Spleen (tissue), 11 donors: ENCODE measurements at regions not wholly inside any gene's neighbourhood (a gene's known extent, or its start where the extent isn't known, plus 50 kb on each side); places are given as distances from the start of the nearest gene placed in this dataset.

Experiments used
- DNase-seq: peaks from one replicate; pipeline ENCODE4 v3.0.0-alpha.2; 2020
- H3K27ac ChIP-seq, 8 donors: fragments of 200-600 bp; sonication (generic) in 7 of 8; 1 replicate in 4 of 8; 2 replicates in 4 of 8; pipeline versions ENCODE4 v1.5.0 to v1.8.0; 2016 to 2021; ENCODE audit warnings: inconsistent platforms in 4 of 8, mild to moderate bottlenecking in 4 of 8, moderate library complexity in 1 of 8
- H3K27me3 ChIP-seq, 7 donors: fragments of 200-600 bp; sonication (generic) in 6 of 7; replicated peaks in 1 of 7; 1 replicate in 4 of 7; 2 replicates in 3 of 7; pipeline versions ENCODE4 v1.5.0 to v1.8.0; 2016 to 2021; ENCODE audit warnings: inconsistent platforms in 3 of 7, mild to moderate bottlenecking in 1 of 7
- H3K36me3 ChIP-seq, 6 donors: fragments of 200-600 bp; sonication (generic) in 5 of 6; 1 replicate in 4 of 6; 2 replicates in 2 of 6; pipeline versions ENCODE4 v1.5.0 to v1.8.0; 2016 to 2021; ENCODE audit warnings: inconsistent platforms in 2 of 6
- H3K4me1 ChIP-seq, 6 donors: fragments of 200-600 bp; sonication (generic) in 5 of 6; 1 replicate in 3 of 6; 2 replicates in 3 of 6; pipeline versions ENCODE4 v1.5.0 to v1.8.0; 2016 to 2021; ENCODE audit warnings: inconsistent platforms in 3 of 6
- H3K4me3 ChIP-seq, 8 donors: fragments of 200-600 bp; sonication (generic) in 7 of 8; 1 replicate in 4 of 8; 2 replicates in 4 of 8; pipeline versions ENCODE4 v1.5.0 to v1.8.0; 2016 to 2021; ENCODE audit warnings: inconsistent platforms in 4 of 8, mild to moderate bottlenecking in 4 of 8, moderate library complexity in 2 of 8
- H3K9me3 ChIP-seq, 8 donors: fragments of 200-600 bp; sonication (generic) in 7 of 8; 1 replicate in 4 of 8; 2 replicates in 4 of 8; pipeline versions ENCODE4 v1.5.0 to v1.8.0; 2016 to 2021; ENCODE audit warnings: inconsistent platforms in 4 of 8
- CTCF ChIP-seq, 11 experiments: fragments of 200-600 bp in 7 of 11; fragments of 450-650 bp in 4 of 11; sonication (generic) in 4 of 11; IDR thresholded peaks in 8 of 11; conservative IDR thresholded peaks in 3 of 11; 1 replicate in 7 of 11; 2 replicates in 4 of 11; pipeline versions ENCODE4 v1.4.0 to v1.8.0; 2016 to 2021; ENCODE audit warnings: antibody characterized with exemption in 11 of 11, inconsistent platforms in 4 of 11, mild to moderate bottlenecking in 1 of 11
- POLR2A ChIP-seq, 3 donors: fragments of 450-650 bp; IDR thresholded peaks; one replicate each; pipeline ENCODE4 v1.5.1; 2017; ENCODE audit warnings: antibody characterized with exemption in 3 of 3, mild to moderate bottlenecking in 1 of 3
- POLR2AphosphoS5 ChIP-seq, 3 donors: sonication (generic); formaldehyde crosslinking; IDR thresholded peaks; one replicate each; pipeline ENCODE4 v1.5.1; 2017; ENCODE audit warnings: antibody characterized with exemption in 3 of 3
- WGBS, 5 donors: extraction: QIAGEN DNeasy Blood & Tissue Kit in 3 of 5; methylation state at CpG; one replicate each; pipeline versions ENCODE4 v1.1.5 to v1.1.7; 2013 to 2018; 5-methylcytosine and 5-hydroxymethylcytosine counted together
- intact Hi-C: fragments of 100-400 bp; cut with DNase I; formaldehyde crosslinking; loops from one replicate; pipeline ENCODE4 v1.15.0; 2023; ENCODE audit warnings: low total_unique reads
- donor health status: healthy with polysubstance abuse.
- donor health status: DM: no; HTN: no; CAD: no; lungs with moderate emphysema.
- donor health status: DM: no; HTN: no; CAD: no.
- donor health status: Bipolar disorder and iron deficiency.
- donor health status: healthy.
- donor health status: DM: no; HTN: no; CAD: no.
- donor health status: DM: yes; HTN: yes; CAD: no.

GRCh38 chr14:81784084-81784483 is 250.4 kb upstream of the SEL1L start:
- Histone ChIP-seq H3K4me3 (no peak overlapping the region), H3K36me3 (no peaks in the 10 kb centered on the region), H3K9me3 (peaks cover 0 to 10% (median 0%) of the 10 kb centered on the region in 8 donors), H3K27ac (no peak overlapping the region), H3K27me3 (no peaks in the 10 kb centered on the region), H3K4me1 (no peaks in the 10 kb centered on the region)
- no peak for DNase-seq
- WGBS, 5 donors = 79 to 90% (median 85%) methylated on average over 5 of the region's 5 CpGs
- TF ChIP-seq POLR2AphosphoS5 (IDR thresholded peaks at IDR 0.05) (no peak), CTCF (IDR thresholded peaks at IDR 0.05 in 8 of 11, conservative IDR thresholded peaks at IDR 0.05 in 3 of 11) (no peak), POLR2A (IDR thresholded peaks at IDR 0.05) (no peak)
- intact Hi-C loops = no loop called here

- DNase-seq = no peak
- intact Hi-C loops = no loop called here
- Histone ChIP-seq H3K27me3 (no peaks in the 10 kb centered on the region), H3K36me3 (no peaks in the 10 kb centered on the region), H3K4me1 (no peaks in the 10 kb centered on the region), H3K27ac (no peak overlapping the region), H3K4me3 (no peak overlapping the region), H3K9me3 (no peaks in the 10 kb centered on the region)
- 49 to 75% (median 66%) methylated on average over 2 of the region's 2 CpGs for WGBS, 5 donors
- no peak for TF ChIP-seq POLR2A (IDR thresholded peaks at IDR 0.05)
- TF ChIP-seq POLR2AphosphoS5 (IDR thresholded peaks at IDR 0.05) = no peak
- no peak for TF ChIP-seq CTCF (IDR thresholded peaks at IDR 0.05 in 8 of 11, conservative IDR thresholded peaks at IDR 0.05 in 3 of 11)
Measured at GRCh38 chr14:81797315-81797714, 263.7 kb upstream of the SEL1L start.

GRCh38 chr14:81801921-81802320 is 268.3 kb upstream of the SEL1L start:
- DNase-seq = no peak
- Histone ChIP-seq H3K4me1 (no peaks in the 10 kb centered on the region), H3K4me3 (no peak overlapping the region), H3K36me3 (no peaks in the 10 kb centered on the region), H3K9me3 (no peaks in the 10 kb centered on the region), H3K27me3 (no peaks in the 10 kb centered on the region), H3K27ac (no peak overlapping the region)
- WGBS, 5 donors = 80 to 94% (median 90%) methylated on average over 5 of the region's 5 CpGs
- intact Hi-C loops = no loop called here
- TF ChIP-seq POLR2AphosphoS5 (IDR thresholded peaks at IDR 0.05) (no peak), POLR2A (IDR thresholded peaks at IDR 0.05) (no peak), CTCF (IDR thresholded peaks at IDR 0.05 in 8 of 11, conservative IDR thresholded peaks at IDR 0.05 in 3 of 11) (no peak)

- H3K36me3 ChIP-seq = no peaks in the 10 kb centered on the region
- no peak for DNase-seq
- H3K27me3 ChIP-seq = no peaks in the 10 kb centered on the region
- no peaks in the 10 kb centered on the region for H3K4me1 ChIP-seq
- H3K9me3 ChIP-seq = no peaks in the 10 kb centered on the region
- intact Hi-C loops = no loop called here
- H3K27ac ChIP-seq = no peak overlapping the region
- H3K4me3 ChIP-seq = no peak overlapping the region
- no peak for TF ChIP-seq POLR2AphosphoS5 (IDR thresholded peaks at IDR 0.05)
- TF ChIP-seq POLR2A (IDR thresholded peaks at IDR 0.05) = no peak
- TF ChIP-seq CTCF (IDR thresholded peaks at IDR 0.05 in 8 of 11, conservative IDR thresholded peaks at IDR 0.05 in 3 of 11) = no peak
- WGBS, 5 donors = 73 to 84% (median 77%) methylated on average over 2 of the region's 2 CpGs
Measured at GRCh38 chr14:81802341-81802740, 268.7 kb upstream of the SEL1L start.
